ENCODE measurements at regions not wholly inside any gene's neighbourhood (a gene's known extent, or its start where the extent isn't known, plus 50 kb on each side); places are given as distances from the start of the nearest gene placed in this dataset.

GRCh38 chrX:130543603-130544325 is 142.0 kb downstream of the RBMX2 start:
- H3K4me3 ChIP-seq (replicated peaks in 1 of 2; ENCODE audit: low read depth in 1 of 2, low read length in 2 of 2): no peak overlapping the region
- H3K27me3 ChIP-seq (ENCODE audit: insufficient read depth, low read length): no peaks in the 10 kb centered on the region
- H3K4me2 ChIP-seq (ENCODE audit: low read length): no peak overlapping the region
- no peaks in the 10 kb centered on the region for H3K36me3 ChIP-seq (ENCODE audit: control insufficient read depth in 1 of 2, insufficient read depth in 2 of 2, low read length in 2 of 2)
- H4K20me1 ChIP-seq (ENCODE audit: insufficient read depth): no peaks in the 10 kb centered on the region
- no peak overlapping the region for H3K27ac ChIP-seq (ENCODE audit: low read depth, low read length)
- no peaks in the 10 kb centered on the region for H3K79me2 ChIP-seq (ENCODE audit: insufficient read depth, low read length)
- intact Hi-C loops (cut with micrococcal nuclease): no loop called here
- H3K9me3 ChIP-seq (ENCODE audit: control insufficient read depth in 1 of 2, insufficient read depth in 1 of 2, low read depth in 1 of 2, low read length in 2 of 2): no peaks in the 10 kb centered on the region
- no peak overlapping the region for H2AFZ ChIP-seq (ENCODE audit: low read depth, low read length, poor library complexity, severe bottlenecking)
- ATAC-seq (no peak), DNase-seq (ENCODE audit: low read depth, low spot score) (no peak)
- CTCF ChIA-PET: no interaction called here
- RAD21 ChIA-PET (ENCODE audit: low non-redundant PET in 1 of 2, low total read pairs in 2 of 2, uncharacterized antibody in 2 of 2, unreplicated experiment in 2 of 2): no interaction called here
- TF ChIP-seq CEBPB (IDR thresholded peaks at IDR 0.05; ENCODE audit: low read depth): no peak
- no peak for TF ChIP-seq YY1 (IDR thresholded peaks at IDR 0.05; ENCODE audit: extremely low read depth, insufficient replicate concordance, low read depth, low read length)
- TF ChIP-seq EZH2phosphoT487 (IDR thresholded peaks at IDR 0.05; ENCODE audit: borderline replicate concordance): no peak
- TF ChIP-seq, protein P1, sequence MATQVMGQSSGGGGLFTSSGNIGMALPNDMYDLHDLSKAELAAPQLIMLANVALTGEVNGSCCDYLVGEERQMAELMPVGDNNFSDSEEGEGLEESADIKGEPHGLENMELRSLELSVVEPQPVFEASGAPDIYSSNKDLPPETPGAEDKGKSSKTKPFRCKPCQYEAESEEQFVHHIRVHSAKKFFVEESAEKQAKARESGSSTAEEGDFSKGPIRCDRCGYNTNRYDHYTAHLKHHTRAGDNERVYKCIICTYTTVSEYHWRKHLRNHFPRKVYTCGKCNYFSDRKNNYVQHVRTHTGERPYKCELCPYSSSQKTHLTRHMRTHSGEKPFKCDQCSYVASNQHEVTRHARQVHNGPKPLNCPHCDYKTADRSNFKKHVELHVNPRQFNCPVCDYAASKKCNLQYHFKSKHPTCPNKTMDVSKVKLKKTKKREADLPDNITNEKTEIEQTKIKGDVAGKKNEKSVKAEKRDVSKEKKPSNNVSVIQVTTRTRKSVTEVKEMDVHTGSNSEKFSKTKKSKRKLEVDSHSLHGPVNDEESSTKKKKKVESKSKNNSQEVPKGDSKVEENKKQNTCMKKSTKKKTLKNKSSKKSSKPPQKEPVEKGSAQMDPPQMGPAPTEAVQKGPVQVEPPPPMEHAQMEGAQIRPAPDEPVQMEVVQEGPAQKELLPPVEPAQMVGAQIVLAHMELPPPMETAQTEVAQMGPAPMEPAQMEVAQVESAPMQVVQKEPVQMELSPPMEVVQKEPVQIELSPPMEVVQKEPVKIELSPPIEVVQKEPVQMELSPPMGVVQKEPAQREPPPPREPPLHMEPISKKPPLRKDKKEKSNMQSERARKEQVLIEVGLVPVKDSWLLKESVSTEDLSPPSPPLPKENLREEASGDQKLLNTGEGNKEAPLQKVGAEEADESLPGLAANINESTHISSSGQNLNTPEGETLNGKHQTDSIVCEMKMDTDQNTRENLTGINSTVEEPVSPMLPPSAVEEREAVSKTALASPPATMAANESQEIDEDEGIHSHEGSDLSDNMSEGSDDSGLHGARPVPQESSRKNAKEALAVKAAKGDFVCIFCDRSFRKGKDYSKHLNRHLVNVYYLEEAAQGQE (IDR thresholded peaks at IDR 0.05; ENCODE audit: low read depth): no peak
- no peak for TF ChIP-seq EGR1 (IDR thresholded peaks at IDR 0.05; ENCODE audit: low read depth)
- TF ChIP-seq TCF7L2 (IDR thresholded peaks at IDR 0.05; ENCODE audit: borderline replicate concordance, extremely low read depth, insufficient read depth, insufficient read length): no peak
- TF ChIP-seq, protein P2, sequence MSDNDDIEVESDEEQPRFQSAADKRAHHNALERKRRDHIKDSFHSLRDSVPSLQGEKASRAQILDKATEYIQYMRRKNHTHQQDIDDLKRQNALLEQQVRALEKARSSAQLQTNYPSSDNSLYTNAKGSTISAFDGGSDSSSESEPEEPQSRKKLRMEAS (IDR thresholded peaks at IDR 0.05): no peak
- TF ChIP-seq POLR2AphosphoS5 (IDR thresholded peaks at IDR 0.05; ENCODE audit: low read depth, low read length): no peak
- TF ChIP-seq POLR2A (IDR thresholded peaks at IDR 0.05; ENCODE audit: borderline replicate concordance, extremely low read depth, insufficient read depth, insufficient read length): no peak
- TF ChIP-seq, protein P3, sequence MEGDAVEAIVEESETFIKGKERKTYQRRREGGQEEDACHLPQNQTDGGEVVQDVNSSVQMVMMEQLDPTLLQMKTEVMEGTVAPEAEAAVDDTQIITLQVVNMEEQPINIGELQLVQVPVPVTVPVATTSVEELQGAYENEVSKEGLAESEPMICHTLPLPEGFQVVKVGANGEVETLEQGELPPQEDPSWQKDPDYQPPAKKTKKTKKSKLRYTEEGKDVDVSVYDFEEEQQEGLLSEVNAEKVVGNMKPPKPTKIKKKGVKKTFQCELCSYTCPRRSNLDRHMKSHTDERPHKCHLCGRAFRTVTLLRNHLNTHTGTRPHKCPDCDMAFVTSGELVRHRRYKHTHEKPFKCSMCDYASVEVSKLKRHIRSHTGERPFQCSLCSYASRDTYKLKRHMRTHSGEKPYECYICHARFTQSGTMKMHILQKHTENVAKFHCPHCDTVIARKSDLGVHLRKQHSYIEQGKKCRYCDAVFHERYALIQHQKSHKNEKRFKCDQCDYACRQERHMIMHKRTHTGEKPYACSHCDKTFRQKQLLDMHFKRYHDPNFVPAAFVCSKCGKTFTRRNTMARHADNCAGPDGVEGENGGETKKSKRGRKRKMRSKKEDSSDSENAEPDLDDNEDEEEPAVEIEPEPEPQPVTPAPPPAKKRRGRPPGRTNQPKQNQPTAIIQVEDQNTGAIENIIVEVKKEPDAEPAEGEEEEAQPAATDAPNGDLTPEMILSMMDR (IDR thresholded peaks at IDR 0.05 in 2 of 3, conservative IDR thresholded peaks at IDR 0.05 in 1 of 3; ENCODE audit: borderline replicate concordance in 1 of 3, insufficient read depth in 1 of 3, low read depth in 2 of 3, low read length in 2 of 3): no peak
- TF ChIP-seq ZNF274 (IDR thresholded peaks at IDR 0.05; ENCODE audit: low read depth, low read length): no peak
- TF ChIP-seq, protein P4, sequence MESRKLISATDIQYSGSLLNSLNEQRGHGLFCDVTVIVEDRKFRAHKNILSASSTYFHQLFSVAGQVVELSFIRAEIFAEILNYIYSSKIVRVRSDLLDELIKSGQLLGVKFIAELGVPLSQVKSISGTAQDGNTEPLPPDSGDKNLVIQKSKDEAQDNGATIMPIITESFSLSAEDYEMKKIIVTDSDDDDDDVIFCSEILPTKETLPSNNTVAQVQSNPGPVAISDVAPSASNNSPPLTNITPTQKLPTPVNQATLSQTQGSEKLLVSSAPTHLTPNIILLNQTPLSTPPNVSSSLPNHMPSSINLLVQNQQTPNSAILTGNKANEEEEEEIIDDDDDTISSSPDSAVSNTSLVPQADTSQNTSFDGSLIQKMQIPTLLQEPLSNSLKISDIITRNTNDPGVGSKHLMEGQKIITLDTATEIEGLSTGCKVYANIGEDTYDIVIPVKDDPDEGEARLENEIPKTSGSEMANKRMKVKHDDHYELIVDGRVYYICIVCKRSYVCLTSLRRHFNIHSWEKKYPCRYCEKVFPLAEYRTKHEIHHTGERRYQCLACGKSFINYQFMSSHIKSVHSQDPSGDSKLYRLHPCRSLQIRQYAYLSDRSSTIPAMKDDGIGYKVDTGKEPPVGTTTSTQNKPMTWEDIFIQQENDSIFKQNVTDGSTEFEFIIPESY (IDR thresholded peaks at IDR 0.05; ENCODE audit: extremely low read depth, insufficient replicate concordance, low read length): no peak
- no peak for TF ChIP-seq RAD21 (IDR thresholded peaks at IDR 0.05; ENCODE audit: low read depth)
- TF ChIP-seq EZH2 (IDR thresholded peaks at IDR 0.05): no peak
- no peak for TF ChIP-seq SRF (IDR thresholded peaks at IDR 0.05; ENCODE audit: low read depth)
- TF ChIP-seq ZFX (IDR thresholded peaks at IDR 0.05): no peak
- TF ChIP-seq ELF1 (IDR thresholded peaks at IDR 0.05; ENCODE audit: borderline replicate concordance, low read depth): no peak
- TF ChIP-seq, protein P5, sequence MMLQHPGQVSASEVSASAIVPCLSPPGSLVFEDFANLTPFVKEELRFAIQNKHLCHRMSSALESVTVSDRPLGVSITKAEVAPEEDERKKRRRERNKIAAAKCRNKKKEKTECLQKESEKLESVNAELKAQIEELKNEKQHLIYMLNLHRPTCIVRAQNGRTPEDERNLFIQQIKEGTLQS (IDR thresholded peaks at IDR 0.05): no peak
- TF ChIP-seq JUND (IDR thresholded peaks at IDR 0.05): no peak
- no peak for TF ChIP-seq SP1 (IDR thresholded peaks at IDR 0.05; ENCODE audit: low read depth)
- BruUV-seq (replicated peaks): no TSS peak
- POLR2A ChIA-PET: no interaction called here
- H3K4me1 ChIP-seq (ENCODE audit: control insufficient read depth in 1 of 2, insufficient read depth in 2 of 2, low read length in 2 of 2): no peaks in the 10 kb centered on the region
- H3K9ac ChIP-seq (ENCODE audit: low read length): no peak overlapping the region
- no peaks in the 10 kb centered on the region for H3K9me2 ChIP-seq (ENCODE audit: insufficient read depth)
